HT1080 (cell line): ENCODE measurements at regions not wholly inside any gene's neighbourhood (a gene's known extent, or its start where the extent isn't known, plus 50 kb on each side); places are given as distances from the start of the nearest gene placed in this dataset.
"Not testable (repeated sequence)": the region's sequence is repeated elsewhere in the genome, so short reads cannot be mapped to it uniquely, and the experiment has no call there.

Experiments
- DNase-seq: peaks from one replicate; pipeline ENCODE4 v3.0.0-alpha.2; 2015; ENCODE audit warnings: low read depth

DNA sequence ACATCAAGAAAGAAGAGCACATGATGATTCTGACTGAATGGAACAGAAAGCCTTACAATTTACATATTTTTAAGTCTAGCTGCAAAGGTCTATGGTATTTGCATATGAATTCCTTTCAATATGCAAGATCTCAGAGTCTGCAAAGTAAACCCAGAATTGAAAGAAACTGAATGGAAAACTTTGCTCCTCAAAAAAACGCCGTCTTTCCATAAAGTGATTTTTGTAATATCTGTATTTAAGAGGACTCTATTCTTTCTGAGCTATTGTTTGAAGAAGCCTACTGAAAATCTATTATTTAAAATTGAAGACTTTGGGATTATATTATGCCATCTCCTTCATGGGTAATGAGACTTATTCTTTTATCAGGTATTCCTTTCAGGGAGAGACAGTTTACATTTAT lies 1894.4 kb downstream of the STIM2 start:
- DNase-seq: no peak

DNA sequence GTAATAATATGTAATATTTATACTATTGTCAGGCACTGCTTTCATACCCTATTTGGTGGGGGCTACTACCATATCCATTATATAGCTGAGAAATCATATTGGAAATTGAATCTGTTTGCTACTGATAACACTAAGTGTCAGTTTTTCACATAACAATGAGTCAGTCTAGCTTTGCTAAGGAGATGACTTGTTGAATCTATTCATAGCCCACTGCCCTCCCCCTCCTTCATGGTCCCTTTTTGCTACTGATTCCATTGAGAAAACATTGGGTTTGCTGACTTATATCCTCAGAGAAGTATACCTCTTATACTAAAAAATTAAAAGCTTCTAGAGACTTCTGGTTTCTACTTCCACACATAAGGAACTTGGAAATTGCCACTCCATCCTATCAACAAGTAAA lies 1898.4 kb downstream of the STIM2 start:
- DNase-seq: peak; percentile 3

DNA sequence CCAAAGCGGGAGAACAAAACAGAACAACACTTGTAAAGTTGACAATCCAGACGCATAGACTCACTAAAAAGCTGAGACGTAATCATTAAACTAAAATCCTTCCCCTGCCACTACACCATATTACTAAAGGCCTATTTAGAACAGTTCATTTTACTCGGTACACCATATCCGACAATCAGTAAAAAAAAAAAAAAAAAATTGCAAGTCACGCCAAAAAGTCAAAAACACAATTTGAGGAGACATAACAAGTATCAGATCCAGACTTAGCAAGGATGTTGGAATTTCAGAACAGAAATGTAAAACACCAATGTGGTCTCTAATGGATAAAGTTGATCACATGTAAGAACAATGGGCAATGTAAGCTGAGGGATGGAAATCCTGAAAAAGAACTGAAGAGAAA lies 1899.4 kb downstream of the STIM2 start:
- DNase-seq: no peak

DNA sequence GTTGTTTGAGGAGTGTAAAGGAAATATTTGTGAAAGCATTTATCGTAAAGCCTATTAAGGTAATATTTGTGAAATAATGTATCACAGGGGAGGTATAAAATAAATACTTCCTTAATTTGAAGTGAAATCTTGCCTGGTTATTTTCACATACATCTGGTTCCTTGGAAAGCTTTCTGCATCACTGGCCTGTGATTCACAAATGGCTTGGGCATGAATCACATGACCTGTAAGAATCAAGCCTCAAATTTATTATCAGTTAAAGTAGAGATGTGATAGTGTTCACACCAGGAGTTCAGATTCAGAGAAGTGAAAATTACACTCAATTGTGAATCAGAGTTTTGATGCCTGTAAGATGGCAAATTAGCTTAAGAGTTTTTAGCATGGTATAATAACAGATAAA lies 1911.4 kb downstream of the STIM2 start:
- peak; percentile 47 for DNase-seq

GRCh38 chr4:28772788-28773187 lies 1912.1 kb downstream of the STIM2 start:
- DNase-seq: no peak

- DNase-seq: no peak
Measured at GRCh38 chr4:28774344-28774743, 1913.7 kb downstream of the STIM2 start.

- no peak for DNase-seq
Measured at GRCh38 chr4:28776004-28776403, 1915.4 kb downstream of the STIM2 start.

DNA sequence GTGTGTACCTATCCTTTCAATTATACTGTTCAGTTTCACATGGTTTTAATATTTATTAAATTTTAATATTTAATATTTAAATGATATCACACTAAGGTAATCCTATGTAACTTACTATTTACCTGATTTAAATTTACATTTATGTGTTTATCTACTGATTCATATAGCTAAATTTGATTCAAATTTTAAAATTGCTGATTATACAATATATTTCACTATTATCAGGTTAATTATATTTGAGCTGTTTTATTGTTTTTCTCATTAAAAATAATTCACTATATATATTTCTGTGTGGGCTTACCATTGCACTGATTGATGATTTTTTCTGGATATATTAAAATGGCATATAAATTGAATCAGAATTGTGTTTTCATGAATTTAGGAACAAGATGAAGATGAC lies 1923.5 kb downstream of the STIM2 start:
- no peak for DNase-seq

- no peak for DNase-seq
Measured at GRCh38 chr4:28787947-28788346, 1927.3 kb downstream of the STIM2 start.

DNA sequence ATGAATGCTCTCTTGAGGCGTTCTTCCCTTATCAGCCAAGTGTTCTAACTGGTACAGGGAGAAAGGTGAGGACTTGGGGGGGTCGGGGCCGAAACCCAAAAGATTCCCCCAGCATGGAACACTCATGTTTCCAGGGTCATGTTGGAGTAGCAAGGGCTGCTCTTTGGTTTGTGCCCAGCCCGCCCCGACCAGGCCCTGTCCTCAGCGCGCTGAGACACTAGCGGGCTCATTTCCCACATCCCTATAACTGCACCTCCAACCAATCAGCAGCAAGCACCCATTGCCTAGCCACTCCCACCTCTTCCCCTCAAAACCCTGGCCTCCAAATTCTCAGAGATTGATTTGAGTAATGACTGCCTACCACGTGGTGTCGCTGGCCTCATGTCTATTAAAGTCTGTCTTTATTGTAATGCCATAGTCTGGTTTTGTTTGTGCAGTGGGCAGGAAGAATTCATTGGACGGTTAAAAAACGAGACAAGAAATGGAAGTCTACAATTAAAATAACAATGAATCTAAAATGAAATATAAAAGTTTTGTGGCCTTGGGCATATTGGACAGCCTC lies 1928.4 kb downstream of the STIM2 start:
- DNase-seq: peak; percentile 7

GRCh38 chr4:28792917-28793597 lies 1927.1 kb upstream of the PCDH7 start:
- no peak for DNase-seq

DNA sequence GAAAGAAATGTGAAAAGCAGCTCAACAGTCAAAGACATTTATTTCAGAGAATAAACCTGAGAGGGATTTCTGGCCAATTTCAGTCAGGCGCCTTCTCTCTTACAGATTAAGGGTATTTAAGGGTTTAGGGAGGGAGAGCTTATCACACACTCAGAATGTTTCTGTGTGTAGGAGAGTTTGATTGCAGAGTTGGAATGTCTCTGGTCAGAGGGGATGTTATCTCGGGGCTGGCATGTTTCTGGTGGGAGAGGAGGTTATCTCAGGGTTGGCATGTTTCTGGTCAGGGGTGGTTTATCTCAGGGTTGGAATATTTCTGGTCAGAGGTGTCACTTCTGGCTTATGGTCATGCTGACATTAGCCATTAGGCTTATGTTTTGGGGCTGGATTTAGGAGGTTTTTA lies 1920.5 kb upstream of the PCDH7 start:
- no peak for DNase-seq

GRCh38 chr4:28811025-28811424 lies 1909.1 kb upstream of the PCDH7 start:
- no peak for DNase-seq

DNA sequence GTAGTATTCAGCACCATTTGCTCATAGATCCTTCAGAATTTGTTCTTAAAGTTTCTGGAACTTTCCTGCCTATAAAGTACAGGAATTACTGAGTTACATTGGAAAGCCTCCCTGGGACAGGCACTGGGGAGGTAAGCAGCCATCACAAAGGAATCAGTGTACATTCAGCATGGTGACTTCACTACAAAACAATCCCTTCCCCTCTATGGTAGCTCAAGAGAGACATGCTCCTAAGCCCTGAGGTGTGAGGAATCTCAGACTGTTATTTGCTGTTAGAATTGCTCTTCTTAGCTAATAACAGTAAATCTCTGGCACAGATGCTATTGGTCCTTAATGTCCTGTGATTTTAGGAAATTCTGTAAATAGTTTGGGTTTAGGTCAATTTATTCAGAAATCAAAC lies 1898.0 kb upstream of the PCDH7 start:
- DNase-seq: no peak

GRCh38 chr4:28827866-28828265 lies 1892.3 kb upstream of the PCDH7 start:
- DNase-seq: no peak

DNA sequence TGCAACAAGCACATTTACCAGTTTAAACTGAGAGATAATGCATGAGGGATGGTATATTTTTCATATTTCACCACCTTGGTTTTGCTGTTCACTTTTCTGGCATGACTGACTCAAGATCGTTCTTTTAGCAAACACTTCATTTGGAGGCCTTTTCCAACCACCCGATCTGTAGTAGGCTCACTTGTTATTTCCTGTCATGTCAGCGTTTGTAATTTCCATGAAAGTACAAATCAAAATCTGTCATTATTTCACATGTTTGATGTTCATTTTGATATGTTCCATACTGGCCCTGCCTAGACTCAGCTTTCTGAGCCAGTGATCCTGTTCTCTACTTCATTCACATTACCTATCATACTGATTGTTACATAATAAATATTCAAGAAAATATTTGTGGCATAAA lies 1888.3 kb upstream of the PCDH7 start:
- no peak for DNase-seq

DNA sequence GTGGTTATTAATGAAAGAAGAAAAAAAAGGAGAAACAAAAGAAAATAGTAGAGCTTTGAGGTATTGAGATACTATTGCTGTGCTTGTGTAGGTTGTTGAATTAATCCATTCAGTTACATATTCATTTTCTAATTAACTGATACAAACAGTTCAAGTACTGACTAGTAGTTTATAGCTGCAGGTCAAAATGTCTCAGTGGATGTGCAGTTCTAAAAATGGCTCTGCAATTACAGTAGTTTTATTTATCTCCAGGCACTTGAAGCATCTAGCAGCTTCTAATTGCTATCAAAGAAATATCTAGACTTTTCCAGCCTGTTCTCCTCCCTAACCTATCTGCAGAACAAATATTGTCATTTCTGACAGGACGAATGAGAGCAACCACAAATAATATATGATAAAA lies 1887.7 kb upstream of the PCDH7 start:
- DNase-seq: no peak

DNA sequence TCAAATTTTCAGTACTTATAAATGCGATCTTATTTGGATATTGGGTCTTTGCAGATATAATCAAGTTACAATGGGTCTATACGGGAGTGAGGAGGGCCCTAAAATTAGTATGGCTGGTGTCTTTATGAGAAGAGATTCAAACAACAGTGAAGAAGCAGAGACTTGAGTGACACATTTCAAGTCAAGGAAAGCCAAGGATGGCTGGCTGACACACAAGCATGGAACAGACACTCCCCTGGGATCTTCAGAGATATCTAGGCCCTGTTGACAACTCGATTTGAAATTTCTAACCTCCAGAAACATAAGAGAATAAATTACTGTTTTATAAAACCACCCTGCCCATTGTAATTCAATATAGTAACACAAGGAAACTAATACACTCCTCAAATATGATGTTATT lies 1886.0 kb upstream of the PCDH7 start:
- no peak for DNase-seq

- DNase-seq: no peak
Measured at GRCh38 chr4:28835501-28835900, 1884.7 kb upstream of the PCDH7 start.

DNA sequence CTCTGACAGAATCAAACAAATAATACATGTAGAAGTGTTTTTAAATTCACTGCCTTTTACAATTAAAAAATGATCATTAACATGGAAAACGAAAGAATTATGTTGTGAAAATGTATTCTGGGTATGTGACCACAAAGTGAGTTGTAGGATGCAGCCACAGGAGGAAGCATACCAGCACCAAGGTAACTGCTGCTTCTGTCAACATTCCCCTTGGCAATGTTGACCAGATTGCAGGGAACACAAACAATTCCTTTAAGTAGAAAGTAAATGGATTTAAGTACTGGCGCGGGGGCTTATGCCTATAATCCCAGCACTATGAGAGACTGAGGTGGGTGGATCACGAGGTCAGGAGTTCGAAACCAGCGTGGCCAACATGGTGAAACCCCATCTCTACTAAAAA lies 1877.9 kb upstream of the PCDH7 start:
- no peak for DNase-seq

- no peak for DNase-seq
Measured at GRCh38 chr4:28845158-28845557, 1875.0 kb upstream of the PCDH7 start.

DNA sequence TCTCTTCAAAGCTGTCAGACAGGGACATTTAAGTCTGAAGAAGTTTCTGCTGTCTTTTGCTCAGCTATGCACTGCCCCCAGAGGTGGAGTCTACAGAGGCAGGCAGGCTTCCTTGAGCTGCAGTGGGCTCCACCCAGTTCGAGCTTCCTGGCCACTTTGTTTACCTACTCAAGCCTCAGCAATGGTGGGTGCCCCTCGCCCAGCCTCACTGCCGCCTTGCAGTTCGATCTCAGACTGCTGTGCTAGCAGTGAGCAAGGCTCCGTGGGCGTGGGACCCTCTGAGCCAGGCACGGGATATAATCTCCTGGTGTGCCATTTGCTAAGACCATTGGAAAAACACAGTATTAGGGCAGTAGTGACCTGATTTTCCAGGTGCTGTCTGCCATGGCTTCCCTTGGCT lies 1863.1 kb upstream of the PCDH7 start:
- DNase-seq: not testable (repeated sequence)

DNA sequence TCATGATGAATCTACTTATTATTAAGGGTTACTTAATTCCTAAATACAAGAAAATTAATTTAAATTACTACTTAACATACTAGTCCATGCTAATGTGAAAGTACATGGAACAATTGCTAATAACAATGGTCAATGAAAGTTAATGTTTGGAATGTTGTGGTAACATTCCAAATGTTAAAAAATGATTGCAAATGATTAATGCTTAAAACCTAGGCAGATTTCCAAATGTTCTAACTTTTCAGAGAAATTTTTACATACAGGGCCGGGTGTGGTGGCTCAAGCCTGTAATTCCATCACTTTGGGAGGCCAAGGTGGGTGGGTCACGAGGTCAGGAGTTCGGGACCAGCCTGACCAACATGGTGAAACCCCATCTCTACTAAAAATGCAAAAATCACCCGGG lies 1851.3 kb upstream of the PCDH7 start:
- DNase-seq: no peak

DNA sequence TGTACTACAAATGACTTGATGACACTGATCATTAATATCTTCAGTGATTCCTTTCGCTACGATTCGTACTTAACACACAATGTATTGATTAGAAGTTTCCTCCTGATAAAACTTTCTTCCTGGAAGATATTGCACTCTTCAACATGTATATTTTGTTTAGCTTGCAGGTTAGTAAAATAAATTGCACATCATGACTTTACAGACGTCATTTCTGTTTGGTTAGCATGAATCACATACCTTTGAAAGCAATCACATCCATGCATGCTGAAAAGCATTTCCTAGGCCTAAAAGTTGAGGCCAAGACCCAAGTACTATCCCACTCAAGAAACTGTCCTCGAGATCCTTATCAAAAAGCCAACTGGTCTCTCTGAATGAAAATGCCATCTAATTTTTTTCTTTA lies 1841.0 kb upstream of the PCDH7 start:
- peak; percentile 3 for DNase-seq
